CD4-positive, alpha-beta memory T cell (primary cell): ENCODE measurements at regions not wholly inside any gene's neighbourhood (a gene's known extent, or its start where the extent isn't known, plus 50 kb on each side); places are given as distances from the start of the nearest gene placed in this dataset.

Experiments used
- CTCF ChIA-PET: fragments of 350-600 bp; sonication (Branson Sonifier 250); formaldehyde crosslinking; loops from one replicate; lab custom pipeline; 2021; ENCODE audit warnings: inconsistent platforms; ENCODE audit not compliant: partially characterized antibody; lab: Charles Lee
- POLR2A ChIA-PET: fragments of 350-600 bp; sonication (Branson Sonifier 250); formaldehyde crosslinking; loops from one replicate; lab custom pipeline; 2021; ENCODE audit not compliant: partially characterized antibody; lab: Charles Lee
- DNase-seq, 5 donors: peaks; one replicate each; pipeline versions ENCODE4 v3.0.0 to v3.0.0-alpha.2; 2020 to 2022; ENCODE audit warnings: mixed read lengths in 1 of 5
- H3K27ac ChIP-seq: one replicate; pipeline ENCODE4 v1.7.0; 2013; ENCODE audit warnings: low read depth, low read length
- H3K27me3 ChIP-seq: 2 replicates; pipeline ENCODE4 v1.7.0; 2013; ENCODE audit warnings: mild to moderate bottlenecking, low read length, moderate library complexity; ENCODE audit not compliant: insufficient read depth
- H3K36me3 ChIP-seq: 2 replicates; pipeline ENCODE4 v1.7.0; 2013; ENCODE audit warnings: mild to moderate bottlenecking, low read length, moderate library complexity; ENCODE audit not compliant: insufficient read depth
- H3K4me1 ChIP-seq: 2 replicates; pipeline ENCODE4 v1.7.0; 2013; ENCODE audit warnings: mild to moderate bottlenecking, low read length, moderate library complexity; ENCODE audit not compliant: insufficient read depth
- H3K4me3 ChIP-seq, 2 donors: one replicate each; pipeline ENCODE4 v1.7.0; 2013; ENCODE audit warnings: low read length in 2 of 2, mild to moderate bottlenecking in 1 of 2
- H3K9me3 ChIP-seq, 2 donors: one replicate each; pipeline ENCODE4 v1.7.0; 2013; ENCODE audit warnings: low read length in 2 of 2, control low read depth in 1 of 2; ENCODE audit not compliant: control insufficient read depth in 1 of 2
- H3K27ac Mint-ChIP-seq, 7 donors: one replicate each; pipeline ENCODE4 v1.8.0; 2020 to 2021; ENCODE audit warnings: mixed read lengths in 7 of 7, mild to moderate bottlenecking in 6 of 7, inconsistent platforms in 3 of 7, moderate library complexity in 3 of 7
- H3K27me3 Mint-ChIP-seq, 2 donors: one replicate each; pipeline ENCODE4 v1.8.0; 2020 to 2021; ENCODE audit warnings: mixed read lengths in 2 of 2
- H3K36me3 Mint-ChIP-seq, 2 donors: one replicate each; pipeline ENCODE4 v1.8.0; 2020 to 2021; ENCODE audit warnings: mixed read lengths in 2 of 2, inconsistent platforms in 1 of 2, mild to moderate bottlenecking in 1 of 2
- H3K4me1 Mint-ChIP-seq, 4 donors: one replicate each; pipeline ENCODE4 v1.8.0; 2020 to 2021; ENCODE audit warnings: mixed read lengths in 4 of 4, mild to moderate bottlenecking in 1 of 4
- H3K4me3 Mint-ChIP-seq, 8 donors: one replicate each; pipeline ENCODE4 v1.8.0; 2020 to 2021; ENCODE audit warnings: mixed read lengths in 8 of 8, mild to moderate bottlenecking in 7 of 8, moderate library complexity in 6 of 8, inconsistent platforms in 3 of 8
- H3K9me3 Mint-ChIP-seq, 8 donors: one replicate each; pipeline ENCODE4 v1.8.0; 2020 to 2021; ENCODE audit warnings: mixed read lengths in 8 of 8, mild to moderate bottlenecking in 5 of 8, inconsistent platforms in 3 of 8, moderate library complexity in 1 of 8
- intact Hi-C: fragments of 100-400 bp; cut with micrococcal nuclease; formaldehyde crosslinking; loops from one replicate; pipeline ENCODE4 v1.15.1; 2023

DNA sequence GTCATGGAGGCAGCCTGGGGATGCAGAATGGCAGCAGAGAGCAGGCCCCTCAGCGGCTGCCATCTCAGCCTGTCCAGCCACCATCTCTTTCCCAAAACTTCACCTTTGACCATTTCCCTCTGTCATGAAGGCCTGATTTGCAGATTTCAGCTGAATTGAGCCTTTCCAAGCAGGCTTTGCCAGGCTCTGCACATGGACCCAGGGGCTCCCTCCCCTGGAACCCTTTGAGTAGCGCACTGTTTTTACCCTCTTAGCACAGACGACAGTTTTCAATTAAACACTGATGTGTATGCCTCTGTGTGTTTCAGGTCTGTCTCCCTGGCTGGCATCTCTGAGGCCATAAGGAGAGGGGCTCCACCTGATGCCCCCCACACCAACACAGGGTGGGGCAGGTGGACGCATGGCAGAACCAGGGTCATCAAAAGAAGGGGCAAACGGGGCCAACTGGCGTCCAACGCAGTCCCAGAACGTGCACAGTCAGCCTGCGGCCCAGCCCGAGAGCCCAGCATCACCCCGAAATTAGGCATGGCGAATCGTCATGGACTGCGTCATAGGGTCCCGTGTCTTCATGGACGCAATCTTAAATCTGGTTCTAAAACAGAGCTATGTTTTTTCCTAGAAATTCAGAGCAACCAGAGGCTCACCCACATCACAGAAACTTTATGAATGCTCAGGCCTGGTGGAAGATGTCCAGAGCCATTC lies 185.0 kb upstream of the TCERG1L start:
- Histone ChIP-seq H3K27ac (no peak overlapping the region), H3K36me3 (no peaks in the 10 kb centered on the region), H3K27me3 (no peaks in the 10 kb centered on the region), H3K4me3 (no peak overlapping the region), H3K9me3 (no peaks in the 10 kb centered on the region), H3K4me1 (no peaks in the 10 kb centered on the region)
- Mint-ChIP-seq H3K9me3 (peaks cover 0 to 10% (median 2%) of the 10 kb centered on the region in 8 donors), H3K4me3 (no peak overlapping the region), H3K27ac (no peak overlapping the region), H3K27me3 (peaks cover 0 to 2% of the 10 kb centered on the region in 2 donors), H3K4me1 (no peaks in the 10 kb centered on the region), H3K36me3 (no peaks in the 10 kb centered on the region)
- intact Hi-C loops = no loop called here
- POLR2A ChIA-PET = no interaction called here
- no peak for DNase-seq
- CTCF ChIA-PET = no interaction called here

DNA sequence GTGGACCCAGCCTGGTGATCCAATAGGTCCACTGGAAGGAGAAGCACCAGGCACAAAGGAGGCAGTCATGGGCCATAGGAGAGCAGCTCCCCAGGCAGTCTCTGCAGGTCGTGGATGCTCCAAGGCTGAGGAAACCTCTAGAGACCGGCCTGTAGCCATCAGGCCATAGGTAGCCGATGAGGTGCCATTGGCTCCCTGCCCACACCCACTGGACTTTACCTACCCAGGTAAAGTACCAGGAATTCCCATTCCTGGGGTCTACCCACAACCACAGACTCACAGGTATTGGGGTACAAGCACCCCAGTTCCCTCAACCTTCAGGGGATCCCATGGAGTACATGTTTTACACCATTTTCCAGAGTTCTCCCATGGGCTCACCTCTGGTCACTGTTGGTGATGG lies 188.0 kb upstream of the TCERG1L start:
- Histone ChIP-seq H3K27ac (no peak overlapping the region), H3K9me3 (peaks cover 0 to 3% of the 10 kb centered on the region in 2 donors), H3K27me3 (no peaks in the 10 kb centered on the region), H3K4me1 (no peaks in the 10 kb centered on the region), H3K36me3 (no peaks in the 10 kb centered on the region), H3K4me3 (no peak overlapping the region)
- Mint-ChIP-seq H3K4me3 (no peak overlapping the region), H3K27me3 (no peaks in the 10 kb centered on the region), H3K36me3 (peaks cover 0 to under 1% of the 10 kb centered on the region in 2 donors), H3K9me3 (peaks cover 3 to 31% (median 18%) of the 10 kb centered on the region in 8 donors), H3K27ac (no peak overlapping the region), H3K4me1 (no peaks in the 10 kb centered on the region)
- DNase-seq = no peak
- intact Hi-C loops = no loop called here
- POLR2A ChIA-PET = no interaction called here
- CTCF ChIA-PET = no interaction called here

DNA sequence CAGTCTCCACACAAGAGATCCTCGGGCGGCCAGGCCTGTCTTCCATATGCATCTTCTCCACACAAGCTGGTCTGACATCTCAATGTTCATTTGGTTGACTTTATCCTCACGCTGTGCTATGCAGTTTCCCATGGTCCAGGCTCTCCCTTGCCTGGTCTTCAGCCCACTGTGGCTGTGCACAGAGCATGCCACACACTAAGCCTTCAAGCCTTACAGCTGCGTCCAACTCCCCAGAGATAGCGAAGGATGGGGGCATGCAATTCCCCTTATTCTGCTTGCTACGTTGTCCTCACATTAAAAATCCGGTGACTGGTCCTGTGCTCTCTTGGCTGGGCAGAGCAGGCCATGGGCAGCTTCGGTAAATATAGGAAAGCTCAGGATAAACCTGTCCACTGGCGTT lies 188.7 kb upstream of the TCERG1L start:
- Histone ChIP-seq H3K27ac (no peak overlapping the region), H3K36me3 (no peaks in the 10 kb centered on the region), H3K4me1 (no peaks in the 10 kb centered on the region), H3K4me3 (no peak overlapping the region), H3K27me3 (no peaks in the 10 kb centered on the region), H3K9me3 (peaks cover 0 to 3% of the 10 kb centered on the region in 2 donors)
- ChIA-PET POLR2A (no interaction called here), CTCF (no interaction called here)
- H3K27me3 Mint-ChIP-seq = no peaks in the 10 kb centered on the region
- peaks cover 0 to 1% of the 10 kb centered on the region in 2 donors for H3K36me3 Mint-ChIP-seq
- peaks cover 3 to 33% (median 21%) of the 10 kb centered on the region in 8 donors for H3K9me3 Mint-ChIP-seq
- H3K27ac Mint-ChIP-seq = no peak overlapping the region
- no peak overlapping the region for H3K4me3 Mint-ChIP-seq
- no peaks in the 10 kb centered on the region for H3K4me1 Mint-ChIP-seq
- no peak for DNase-seq
- intact Hi-C loops = no loop called here

DNA sequence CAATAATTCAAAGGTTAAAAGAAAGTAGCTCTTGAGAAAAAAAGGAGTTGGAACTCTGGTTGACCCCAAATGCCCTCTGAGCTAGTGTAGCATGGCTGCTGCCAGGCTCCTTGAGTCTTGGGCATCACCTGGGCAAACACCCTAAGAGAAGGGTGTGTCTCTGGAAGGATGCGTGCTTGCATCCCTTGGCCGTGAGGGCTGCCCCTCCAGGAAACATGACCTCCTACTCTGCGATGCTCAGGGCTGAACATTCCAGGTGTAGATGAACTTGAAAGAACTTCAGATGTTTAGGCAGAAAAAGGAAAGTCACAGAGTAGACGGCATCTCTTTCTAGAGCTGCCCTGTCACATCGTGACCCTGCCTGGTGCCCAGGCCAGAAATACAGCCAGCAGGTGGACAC lies 189.4 kb upstream of the TCERG1L start:
- POLR2A ChIA-PET = no interaction called here

DNA sequence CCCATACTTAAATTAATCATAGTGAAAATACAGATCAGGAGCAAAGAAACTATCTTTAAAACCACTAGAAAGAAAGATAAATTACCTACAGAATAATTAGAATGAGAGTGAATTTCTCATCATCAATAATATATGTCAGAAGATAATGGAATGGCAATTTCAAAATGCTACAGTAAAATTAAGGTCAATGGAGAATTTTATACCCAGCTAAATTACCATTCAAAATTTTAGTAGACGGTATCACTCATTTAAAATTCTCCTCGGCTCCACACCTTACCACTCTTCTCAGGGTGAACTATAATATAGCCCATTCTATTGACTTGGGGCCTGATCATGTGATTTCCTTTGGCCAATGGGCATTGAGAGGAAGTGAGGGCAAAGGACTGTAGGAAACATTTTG lies 192.5 kb upstream of the TCERG1L start:
- CTCF ChIA-PET = no interaction called here
- no peaks in the 10 kb centered on the region for H3K27me3 ChIP-seq
- Mint-ChIP-seq H3K9me3 (peaks cover 5 to 44% (median 22%) of the 10 kb centered on the region in 8 donors), H3K4me1 (no peaks in the 10 kb centered on the region), H3K36me3 (peaks cover 0 to 1% of the 10 kb centered on the region in 2 donors), H3K27me3 (no peaks in the 10 kb centered on the region), H3K4me3 (no peak overlapping the region), H3K27ac (no peak overlapping the region)
- intact Hi-C loops = no loop called here
- no peak overlapping the region for H3K4me3 ChIP-seq
- no peak for DNase-seq
- POLR2A ChIA-PET = no interaction called here
- H3K9me3 ChIP-seq = peaks cover 0 to 3% of the 10 kb centered on the region in 2 donors
- no peak overlapping the region for H3K27ac ChIP-seq
- H3K4me1 ChIP-seq = no peaks in the 10 kb centered on the region
- no peaks in the 10 kb centered on the region for H3K36me3 ChIP-seq

More for the DNA sequence above, 189.4 kb upstream of the TCERG1L start:
- Mint-ChIP-seq H3K36me3 (peaks cover 0 to 1% of the 10 kb centered on the region in 2 donors), H3K4me1 (no peaks in the 10 kb centered on the region), H3K27me3 (no peaks in the 10 kb centered on the region), H3K27ac (no peak overlapping the region), H3K9me3 (peaks cover 3 to 34% (median 22%) of the 10 kb centered on the region in 8 donors), H3K4me3 (no peak overlapping the region)
- DNase-seq = no peak
- CTCF ChIA-PET = no interaction called here
- H3K4me3 ChIP-seq = no peak overlapping the region
- no peaks in the 10 kb centered on the region for H3K4me1 ChIP-seq
- intact Hi-C loops = no loop called here
- H3K27ac ChIP-seq = no peak overlapping the region
- peaks cover 0 to 3% of the 10 kb centered on the region in 2 donors for H3K9me3 ChIP-seq
- no peaks in the 10 kb centered on the region for H3K27me3 ChIP-seq
- H3K36me3 ChIP-seq = no peaks in the 10 kb centered on the region

DNA sequence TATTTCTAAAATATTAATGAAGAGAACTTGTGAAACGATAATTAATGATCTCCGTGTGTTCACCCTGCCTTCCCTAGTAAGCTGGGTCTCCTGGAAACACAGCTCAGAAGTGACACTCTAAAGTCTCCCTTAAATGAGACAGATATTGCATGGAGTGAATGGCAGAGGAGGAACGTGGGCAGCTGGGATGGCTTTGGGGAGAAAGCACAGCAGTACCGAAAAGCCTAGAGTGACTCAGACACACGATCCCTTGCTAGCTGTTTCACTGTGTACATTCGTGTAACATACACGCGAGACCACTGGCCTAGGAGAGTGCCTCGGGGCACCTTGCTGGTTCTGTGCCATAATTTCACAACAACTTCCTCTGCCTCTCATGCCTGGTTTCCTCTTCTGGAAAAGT lies 199.9 kb upstream of the TCERG1L start:
- no peaks in the 10 kb centered on the region for H3K36me3 Mint-ChIP-seq
- peaks cover 0 to 12% (median 4%) of the 10 kb centered on the region in 8 donors for H3K9me3 Mint-ChIP-seq
- no peak for DNase-seq
- H3K27me3 Mint-ChIP-seq = no peaks in the 10 kb centered on the region
- CTCF ChIA-PET = no interaction called here
- no peak overlapping the region for H3K27ac ChIP-seq
- H3K4me3 ChIP-seq = no peak overlapping the region
- POLR2A ChIA-PET = no interaction called here
- no peaks in the 10 kb centered on the region for H3K9me3 ChIP-seq
- no peaks in the 10 kb centered on the region for H3K4me1 Mint-ChIP-seq
- no peak overlapping the region for H3K27ac Mint-ChIP-seq
- H3K4me3 Mint-ChIP-seq = no peak overlapping the region
- H3K27me3 ChIP-seq = no peaks in the 10 kb centered on the region
- intact Hi-C loops = no loop called here
- H3K36me3 ChIP-seq = no peaks in the 10 kb centered on the region
- H3K4me1 ChIP-seq = no peaks in the 10 kb centered on the region

DNA sequence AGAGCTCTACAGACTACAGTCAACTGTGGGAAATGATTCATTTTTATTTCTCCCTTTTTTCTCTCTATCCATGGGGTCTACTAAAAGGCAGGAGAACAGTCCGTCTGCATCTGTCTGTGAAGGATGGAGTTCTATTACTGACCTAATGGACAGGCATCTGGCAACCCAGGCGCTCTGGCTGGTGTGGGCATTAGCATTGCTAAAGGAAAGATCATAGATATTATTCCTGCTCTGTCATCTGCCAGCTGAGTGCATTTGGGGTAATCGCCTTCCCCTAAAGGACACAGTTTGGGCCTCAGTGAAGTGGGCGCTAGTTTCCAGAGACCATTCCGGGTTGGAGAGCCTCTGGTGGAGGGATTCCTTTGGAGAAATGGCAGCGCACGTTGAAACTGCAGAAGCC lies 201.3 kb upstream of the TCERG1L start:
- no peak overlapping the region for H3K27ac Mint-ChIP-seq

More for the DNA sequence above, 201.3 kb upstream of the TCERG1L start:
- Histone ChIP-seq H3K9me3 (no peaks in the 10 kb centered on the region), H3K27ac (no peak overlapping the region), H3K4me3 (no peak overlapping the region), H3K27me3 (no peaks in the 10 kb centered on the region), H3K4me1 (no peaks in the 10 kb centered on the region), H3K36me3 (no peaks in the 10 kb centered on the region)
- DNase-seq = no peak
- Mint-ChIP-seq H3K36me3 (no peaks in the 10 kb centered on the region), H3K4me3 (no peak overlapping the region), H3K27me3 (no peaks in the 10 kb centered on the region), H3K9me3 (peaks cover 0 to 11% (median 4%) of the 10 kb centered on the region in 8 donors), H3K4me1 (no peaks in the 10 kb centered on the region)
- ChIA-PET CTCF (no interaction called here), POLR2A (no interaction called here)
- intact Hi-C loops = no loop called here
